Astrocyte of the spinal cord (primary cell): ENCODE measurements at regions not wholly inside any gene's neighbourhood (a gene's known extent, or its start where the extent isn't known, plus 50 kb on each side); places are given as distances from the start of the nearest gene placed in this dataset.

ENCODE experiments used
- DNase-seq: peaks from one replicate; pipeline ENCODE4 v3.0.0; 2011; ENCODE audit warnings: low read depth, low spot score
- H3K4me3 ChIP-seq: 2 replicates; pipeline ENCODE4 v1.5.1; 2011; ENCODE audit warnings: low read depth, mild to moderate bottlenecking, low read length, moderate library complexity
- CTCF ChIP-seq: IDR thresholded peaks from 2 replicates; pipeline ENCODE4 v1.5.1; 2012; ENCODE audit warnings: low read depth, mild to moderate bottlenecking, low read length, inconsistent platforms
- in situ Hi-C: cut with HindIII; loops from 2 replicates; pipeline ENCODE4 v1.10.0; 2017; ENCODE audit warnings: low sequenced_read_pairs

GRCh38 chr9:79185866-79186265 is 385.9 kb upstream of the TLE4 start:
- DNase-seq, result no peak
- in situ Hi-C loops, result no loop called here
- H3K4me3 ChIP-seq, result no peak overlapping the region
- TF ChIP-seq CTCF, result no peak

GRCh38 chr9:79189511-79189924 is 382.2 kb upstream of the TLE4 start:
- in situ Hi-C loops, result no loop called here
- no peak for TF ChIP-seq CTCF
- DNase-seq, result peak; percentile 80
- no peak overlapping the region for H3K4me3 ChIP-seq

GRCh38 chr9:79193001-79193400 is 378.8 kb upstream of the TLE4 start:
- TF ChIP-seq CTCF, result no peak
- DNase-seq, result peak; percentile 40
- in situ Hi-C loops, result no loop called here
- H3K4me3 ChIP-seq, result no peak overlapping the region

DNA sequence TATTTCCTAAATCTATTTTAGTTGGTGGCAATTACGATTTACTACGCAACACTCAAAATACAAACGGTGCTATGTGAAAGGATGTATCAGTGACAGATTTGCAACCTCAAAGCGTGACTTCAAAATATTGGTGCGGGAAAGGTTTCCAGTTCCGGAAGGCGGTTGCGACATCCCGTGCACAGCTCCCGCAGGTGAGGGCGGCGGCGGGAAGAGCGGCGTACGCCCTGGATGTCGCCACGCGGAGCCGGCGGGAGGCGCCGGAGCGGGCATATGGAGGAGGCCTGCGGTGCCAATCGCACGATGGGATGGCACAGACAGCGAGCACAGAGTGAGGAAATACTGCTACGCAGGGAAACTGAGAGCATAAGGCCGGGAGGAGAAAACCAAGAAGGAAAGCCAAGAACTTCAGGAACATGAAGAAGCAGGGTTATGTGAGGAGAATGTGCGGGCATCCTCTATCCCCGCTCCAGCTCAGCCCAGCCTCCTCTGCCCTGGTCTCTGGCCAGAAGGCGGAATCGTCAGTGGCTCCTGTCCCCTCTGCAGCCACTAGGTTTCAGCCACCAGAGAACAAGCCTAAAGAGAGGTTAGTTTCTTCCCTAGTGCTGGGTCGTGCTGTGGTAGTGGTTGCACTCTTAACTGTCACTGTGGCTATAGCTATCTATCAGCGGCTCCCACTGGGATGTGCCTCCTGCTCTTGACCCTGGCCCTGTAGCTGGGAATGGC is 378.1 kb upstream of the TLE4 start:
- TF ChIP-seq CTCF, result no peak
- no peak overlapping the region for H3K4me3 ChIP-seq
- in situ Hi-C loops, result no loop called here
- DNase-seq, result no peak

DNA sequence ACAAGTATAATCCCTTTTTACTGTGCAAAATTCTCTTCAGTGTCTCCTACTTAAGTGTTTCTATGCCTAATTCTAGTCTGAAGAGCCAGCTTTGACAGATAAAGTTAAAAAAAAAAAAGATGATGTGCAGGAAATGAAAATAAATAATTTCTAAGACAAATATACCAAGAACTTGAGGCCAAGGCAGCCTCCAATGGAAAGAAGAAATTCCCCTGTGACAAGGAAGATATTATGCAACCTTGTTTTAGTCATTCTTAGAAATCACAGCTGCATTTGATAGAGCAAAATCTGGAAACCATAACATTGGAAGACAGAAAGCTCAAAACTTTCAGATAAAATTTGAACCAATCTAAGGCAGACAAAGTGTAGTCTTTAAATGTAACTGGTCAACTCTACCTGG is 375.9 kb upstream of the TLE4 start:
- TF ChIP-seq CTCF, result no peak

GRCh38 chr9:79196606-79197005 is 375.2 kb upstream of the TLE4 start:
- in situ Hi-C loops, result no loop called here
- TF ChIP-seq CTCF, result no peak
- peak; percentile 23 for DNase-seq
- H3K4me3 ChIP-seq, result no peak overlapping the region

More for the DNA sequence above, 375.9 kb upstream of the TLE4 start:
- DNase-seq, result peak; percentile 76
- in situ Hi-C loops, result no loop called here
- no peak overlapping the region for H3K4me3 ChIP-seq

DNA sequence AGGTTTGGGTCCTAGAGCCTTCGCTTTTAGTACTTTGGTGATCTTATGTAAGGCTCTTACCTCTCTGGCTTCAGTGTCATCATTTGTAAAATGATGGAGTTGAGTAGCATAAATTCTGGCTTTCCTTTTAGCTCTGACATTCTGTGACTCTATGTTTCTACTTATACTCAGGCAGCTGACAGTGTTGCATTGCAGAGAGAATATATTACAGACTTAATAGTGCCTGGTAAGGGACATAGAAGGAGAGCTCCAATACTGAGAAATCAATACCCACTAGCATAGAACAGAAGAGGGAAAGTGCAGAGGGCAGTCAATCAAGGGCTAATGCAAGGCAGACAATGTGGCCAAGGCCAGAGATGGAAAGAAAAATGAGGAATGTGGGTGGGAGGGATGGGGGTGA is 371.4 kb upstream of the TLE4 start:
- no peak for TF ChIP-seq CTCF
- no peak overlapping the region for H3K4me3 ChIP-seq
- no peak for DNase-seq
- in situ Hi-C loops, result no loop called here
